ENCODE measurements at regions not wholly inside any gene's neighbourhood (a gene's known extent, or its start where the extent isn't known, plus 50 kb on each side); places are given as distances from the start of the nearest gene placed in this dataset.

DNA sequence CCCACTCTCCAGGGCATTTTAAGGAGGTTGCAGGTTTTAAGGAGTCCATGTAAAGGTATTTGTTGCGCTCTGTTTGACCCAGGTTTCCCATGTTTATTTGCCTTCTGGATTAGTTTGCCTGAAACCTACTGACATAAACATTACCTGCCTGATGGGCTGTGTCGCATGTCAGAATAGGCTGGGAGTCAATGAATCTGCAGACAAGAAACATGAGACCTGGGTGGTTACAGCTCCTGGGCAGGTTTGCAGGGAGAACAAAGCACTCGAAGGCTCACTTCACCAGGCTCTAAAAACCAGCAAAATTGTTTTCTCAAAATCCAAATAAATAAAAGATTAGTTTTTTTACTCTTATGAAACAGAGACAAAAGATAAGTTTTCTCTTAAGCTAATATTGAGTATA, 114.4 kb upstream of the SERTM1 start:
- 0% methylated on average over 3 of the region's 3 CpGs for WGBS (ENCODE audit: missing lambda C conversion rate)
- Histone ChIP-seq H3K4me3 (no peak overlapping the region), H3K4me2 (no peak overlapping the region), H3K4me1 (no peaks in the 10 kb centered on the region), H3K27ac (no peak overlapping the region), H3K9me3 (no peaks in the 10 kb centered on the region)
- ChIA-PET CTCF (no interaction called here), POLR2A (no interaction called here)
- ATAC-seq: no peak
- FAIRE-seq: no peak
- TF ChIP-seq ZC3H11A (IDR thresholded peaks at IDR 0.05) (no peak), POLR2AphosphoS2 (conservative IDR thresholded peaks at IDR 0.05; ENCODE audit: low read length) (no peak), MYC (IDR thresholded peaks at IDR 0.05; ENCODE audit: borderline replicate concordance, low read length) (no peak), SREBF2 (IDR thresholded peaks at IDR 0.05) (no peak), KDM1A (IDR thresholded peaks at IDR 0.05; ENCODE audit: low read depth) (no peak), EHMT2 (IDR thresholded peaks at IDR 0.05; ENCODE audit: low read depth) (no peak), RNF2 (IDR thresholded peaks at IDR 0.05; ENCODE audit: borderline replicate concordance, low read depth) (no peak), ESRRA (IDR thresholded peaks at IDR 0.05; ENCODE audit: borderline replicate concordance, low read length) (no peak), SMC3 (IDR thresholded peaks at IDR 0.05) (no peak), HOXB13 (CRISPR knock-in tag; IDR thresholded peaks at IDR 0.05; ENCODE audit: low read depth) (no peak), TFCP2L1 (CRISPR knock-in tag; IDR thresholded peaks at IDR 0.05) (no peak)
- TF ChIP-seq, protein P1, sequence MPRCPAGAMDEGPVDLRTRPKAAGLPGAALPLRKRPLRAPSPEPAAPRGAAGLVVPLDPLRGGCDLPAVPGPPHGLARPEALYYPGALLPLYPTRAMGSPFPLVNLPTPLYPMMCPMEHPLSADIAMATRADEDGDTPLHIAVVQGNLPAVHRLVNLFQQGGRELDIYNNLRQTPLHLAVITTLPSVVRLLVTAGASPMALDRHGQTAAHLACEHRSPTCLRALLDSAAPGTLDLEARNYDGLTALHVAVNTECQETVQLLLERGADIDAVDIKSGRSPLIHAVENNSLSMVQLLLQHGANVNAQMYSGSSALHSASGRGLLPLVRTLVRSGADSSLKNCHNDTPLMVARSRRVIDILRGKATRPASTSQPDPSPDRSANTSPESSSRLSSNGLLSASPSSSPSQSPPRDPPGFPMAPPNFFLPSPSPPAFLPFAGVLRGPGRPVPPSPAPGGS (IDR thresholded peaks at IDR 0.05): no peak
- TF ChIP-seq, protein P2, sequence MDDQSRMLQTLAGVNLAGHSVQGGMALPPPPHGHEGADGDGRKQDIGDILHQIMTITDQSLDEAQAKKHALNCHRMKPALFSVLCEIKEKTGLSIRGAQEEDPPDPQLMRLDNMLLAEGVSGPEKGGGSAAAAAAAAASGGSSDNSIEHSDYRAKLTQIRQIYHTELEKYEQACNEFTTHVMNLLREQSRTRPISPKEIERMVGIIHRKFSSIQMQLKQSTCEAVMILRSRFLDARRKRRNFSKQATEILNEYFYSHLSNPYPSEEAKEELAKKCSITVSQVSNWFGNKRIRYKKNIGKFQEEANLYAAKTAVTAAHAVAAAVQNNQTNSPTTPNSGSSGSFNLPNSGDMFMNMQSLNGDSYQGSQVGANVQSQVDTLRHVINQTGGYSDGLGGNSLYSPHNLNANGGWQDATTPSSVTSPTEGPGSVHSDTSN (IDR thresholded peaks at IDR 0.05): no peak
- DNase-seq (ENCODE audit: low read depth in 1 of 2, low spot score in 1 of 2): no peak

DNA sequence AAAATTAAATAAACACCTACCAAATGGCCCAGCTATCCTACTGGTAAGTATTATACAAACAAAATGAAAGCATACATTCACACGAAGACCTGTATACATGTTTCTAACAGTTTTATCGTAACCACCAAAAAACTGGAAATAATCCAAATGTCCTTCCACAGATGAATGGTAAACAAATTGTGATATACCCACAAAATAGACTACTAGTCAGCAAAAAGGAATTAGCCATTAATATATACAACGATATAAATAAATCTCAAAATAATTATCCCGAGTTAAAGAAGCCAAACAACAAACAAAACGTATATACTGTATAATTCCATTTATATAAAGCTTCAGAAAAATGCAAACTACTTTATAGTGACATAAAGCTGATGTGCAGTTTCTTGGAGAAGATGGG, 106.3 kb upstream of the SERTM1 start:
- Histone ChIP-seq H3K4me3 (no peak overlapping the region), H3K9me3 (no peaks in the 10 kb centered on the region), H3K4me2 (no peak overlapping the region), H3K4me1 (no peaks in the 10 kb centered on the region), H3K27ac (no peak overlapping the region)
- ChIA-PET POLR2A (no interaction called here), CTCF (no interaction called here)
- WGBS (ENCODE audit: missing lambda C conversion rate): 31% methylated on average over 5 of the region's 5 CpGs
- TF ChIP-seq MAFK (IDR thresholded peaks at IDR 0.05; ENCODE audit: partially characterized antibody) (peak; percentile 40), ZNF302 (CRISPR knock-in tag; IDR thresholded peaks at IDR 0.05) (no peak), FOXS1 (CRISPR knock-in tag; IDR thresholded peaks at IDR 0.05) (no peak), HOXB13 (CRISPR knock-in tag; IDR thresholded peaks at IDR 0.05; ENCODE audit: low read depth) (no peak)
- no peak for ATAC-seq
- no peak for DNase-seq (ENCODE audit: low read depth in 1 of 2, low spot score in 1 of 2)
- no peak for FAIRE-seq

- WGBS (ENCODE audit: missing lambda C conversion rate): 2% methylated on average over 2 of the region's 2 CpGs
- ChIA-PET POLR2A (no interaction called here), CTCF (interaction anchor here (0.6 to 1.4 kb wide), 2 partner anchors 45 to 245 kb away, joined by 3 read pairs; no protein-coding TSS in a partner anchor)
- H3K9me3 ChIP-seq: no peaks in the 10 kb centered on the region
- no peak overlapping the region for H3K4me3 ChIP-seq
- no peak for DNase-seq (ENCODE audit: low read depth in 1 of 2, low spot score in 1 of 2)
- no peak overlapping the region for H3K4me2 ChIP-seq
- FAIRE-seq: no peak
- no peaks in the 10 kb centered on the region for H3K4me1 ChIP-seq
- H3K27ac ChIP-seq: no peak overlapping the region
- no peak for TF ChIP-seq PHF8 (IDR thresholded peaks at IDR 0.05; ENCODE audit: borderline replicate concordance, low read depth)
- no peak for TF ChIP-seq ZSCAN20 (CRISPR knock-in tag; IDR thresholded peaks at IDR 0.05)
- no peak for TF ChIP-seq HES2 (IDR thresholded peaks at IDR 0.05)
- TF ChIP-seq, protein P3, sequence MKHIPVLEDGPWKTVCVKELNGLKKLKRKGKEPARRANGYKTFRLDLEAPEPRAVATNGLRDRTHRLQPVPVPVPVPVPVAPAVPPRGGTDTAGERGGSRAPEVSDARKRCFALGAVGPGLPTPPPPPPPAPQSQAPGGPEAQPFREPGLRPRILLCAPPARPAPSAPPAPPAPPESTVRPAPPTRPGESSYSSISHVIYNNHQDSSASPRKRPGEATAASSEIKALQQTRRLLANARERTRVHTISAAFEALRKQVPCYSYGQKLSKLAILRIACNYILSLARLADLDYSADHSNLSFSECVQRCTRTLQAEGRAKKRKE (CRISPR knock-in tag; IDR thresholded peaks at IDR 0.05; ENCODE audit: low read depth): no peak
- TF ChIP-seq, protein P4, sequence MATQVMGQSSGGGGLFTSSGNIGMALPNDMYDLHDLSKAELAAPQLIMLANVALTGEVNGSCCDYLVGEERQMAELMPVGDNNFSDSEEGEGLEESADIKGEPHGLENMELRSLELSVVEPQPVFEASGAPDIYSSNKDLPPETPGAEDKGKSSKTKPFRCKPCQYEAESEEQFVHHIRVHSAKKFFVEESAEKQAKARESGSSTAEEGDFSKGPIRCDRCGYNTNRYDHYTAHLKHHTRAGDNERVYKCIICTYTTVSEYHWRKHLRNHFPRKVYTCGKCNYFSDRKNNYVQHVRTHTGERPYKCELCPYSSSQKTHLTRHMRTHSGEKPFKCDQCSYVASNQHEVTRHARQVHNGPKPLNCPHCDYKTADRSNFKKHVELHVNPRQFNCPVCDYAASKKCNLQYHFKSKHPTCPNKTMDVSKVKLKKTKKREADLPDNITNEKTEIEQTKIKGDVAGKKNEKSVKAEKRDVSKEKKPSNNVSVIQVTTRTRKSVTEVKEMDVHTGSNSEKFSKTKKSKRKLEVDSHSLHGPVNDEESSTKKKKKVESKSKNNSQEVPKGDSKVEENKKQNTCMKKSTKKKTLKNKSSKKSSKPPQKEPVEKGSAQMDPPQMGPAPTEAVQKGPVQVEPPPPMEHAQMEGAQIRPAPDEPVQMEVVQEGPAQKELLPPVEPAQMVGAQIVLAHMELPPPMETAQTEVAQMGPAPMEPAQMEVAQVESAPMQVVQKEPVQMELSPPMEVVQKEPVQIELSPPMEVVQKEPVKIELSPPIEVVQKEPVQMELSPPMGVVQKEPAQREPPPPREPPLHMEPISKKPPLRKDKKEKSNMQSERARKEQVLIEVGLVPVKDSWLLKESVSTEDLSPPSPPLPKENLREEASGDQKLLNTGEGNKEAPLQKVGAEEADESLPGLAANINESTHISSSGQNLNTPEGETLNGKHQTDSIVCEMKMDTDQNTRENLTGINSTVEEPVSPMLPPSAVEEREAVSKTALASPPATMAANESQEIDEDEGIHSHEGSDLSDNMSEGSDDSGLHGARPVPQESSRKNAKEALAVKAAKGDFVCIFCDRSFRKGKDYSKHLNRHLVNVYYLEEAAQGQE (IDR thresholded peaks at IDR 0.05): no peak
- no peak for TF ChIP-seq MAFK (IDR thresholded peaks at IDR 0.05; ENCODE audit: partially characterized antibody)
- no peak for TF ChIP-seq EHMT2 (IDR thresholded peaks at IDR 0.05; ENCODE audit: low read depth)
- no peak for ATAC-seq
Observed at GRCh38 chr13:36570489-36570888, 103.3 kb upstream of the SERTM1 start.

Measured in A549 (cell line).